HG03159 (cell line): ENCODE measurements at regions not wholly inside any gene's neighbourhood (a gene's known extent, or its start where the extent isn't known, plus 50 kb on each side); places are given as distances from the start of the nearest gene placed in this dataset.

Experiments used
- ATAC-seq: cut with Tn5 transposase; IDR thresholded peaks from one replicate; pipeline ENCODE4 v1.9.1; 2021; ENCODE audit warnings: mild to moderate bottlenecking, moderate library complexity; ENCODE audit not compliant: unreplicated experiment

GRCh38 chr20:2236256-2236655, 59.5 kb upstream of the TGM3 start:
- no peak for ATAC-seq

GRCh38 chr20:2237059-2237458, 58.7 kb upstream of the TGM3 start:
- no peak for ATAC-seq

GRCh38 chr20:2238601-2239000, 57.2 kb upstream of the TGM3 start:
- no peak for ATAC-seq

- ATAC-seq = no peak
These were observed 55.0 kb upstream of the TGM3 start for GRCh38 chr20:2240835-2241234.

GRCh38 chr20:2242678-2243077, 53.1 kb upstream of the TGM3 start:
- ATAC-seq = no peak

- ATAC-seq = no peak
These were observed 51.3 kb upstream of the TGM3 start for GRCh38 chr20:2244523-2244922.

GRCh38 chr20:2244993-2245392, 50.8 kb upstream of the TGM3 start:
- no peak for ATAC-seq

- ATAC-seq = no peak
These were observed 50.2 kb upstream of the TGM3 start for GRCh38 chr20:2245637-2246036.
